Forelimb muscle (tissue), 1 donor: ENCODE measurements at regions not wholly inside any gene's neighbourhood (a gene's known extent, or its start where the extent isn't known, plus 50 kb on each side); places are given as distances from the start of the nearest gene placed in this dataset.

ENCODE experiments used
- DNase-seq: peaks from one replicate; pipeline ENCODE4 v3.0.0-alpha.2; 2013; ENCODE audit warnings: low read depth

DNA sequence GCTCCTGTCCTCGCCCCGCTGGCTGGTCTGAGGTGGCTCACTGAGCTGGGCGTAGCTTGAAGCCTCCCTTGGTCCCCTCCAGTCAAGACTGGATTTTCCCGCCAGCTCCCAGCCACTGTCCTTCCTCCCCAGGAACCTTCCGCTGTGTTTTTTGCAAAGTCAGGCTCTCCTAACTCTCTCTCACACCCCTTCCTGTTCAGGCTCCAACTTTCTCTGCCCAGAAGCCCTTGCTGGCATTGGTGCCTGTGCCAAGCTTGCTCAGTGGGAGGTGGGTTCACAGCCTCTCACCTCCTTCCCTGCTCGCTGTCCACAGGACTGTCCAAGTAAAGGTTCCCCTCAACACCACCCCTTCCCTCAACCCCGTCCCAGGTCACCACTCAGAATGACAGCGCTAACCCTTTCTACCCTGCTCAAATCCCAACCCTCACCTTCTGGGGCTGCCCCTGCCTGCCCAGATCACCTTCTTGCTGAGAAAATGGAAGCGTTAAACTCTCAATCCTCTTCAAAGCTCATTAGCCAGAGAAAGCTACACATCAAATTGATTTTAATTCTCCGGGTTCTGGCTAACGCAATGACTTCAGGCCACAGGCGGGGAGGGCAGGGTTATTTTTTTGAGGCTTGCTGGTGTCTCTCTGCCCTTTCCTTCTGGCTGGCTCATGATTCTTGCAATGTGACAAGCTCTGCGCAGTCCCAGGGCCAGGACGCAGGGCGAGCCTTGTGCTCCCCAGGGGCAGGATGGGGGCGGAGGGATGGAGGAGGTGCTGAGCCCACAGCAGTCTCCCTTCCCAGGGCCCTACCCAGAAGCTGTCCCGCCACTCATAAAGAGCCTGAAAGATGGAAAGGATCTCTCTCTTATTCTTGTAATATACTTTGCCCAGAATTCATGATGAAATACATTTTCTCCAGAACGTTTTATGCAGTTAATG, 357.2 kb upstream of the TNRC6C start:
- DNase-seq = no peak

DNA sequence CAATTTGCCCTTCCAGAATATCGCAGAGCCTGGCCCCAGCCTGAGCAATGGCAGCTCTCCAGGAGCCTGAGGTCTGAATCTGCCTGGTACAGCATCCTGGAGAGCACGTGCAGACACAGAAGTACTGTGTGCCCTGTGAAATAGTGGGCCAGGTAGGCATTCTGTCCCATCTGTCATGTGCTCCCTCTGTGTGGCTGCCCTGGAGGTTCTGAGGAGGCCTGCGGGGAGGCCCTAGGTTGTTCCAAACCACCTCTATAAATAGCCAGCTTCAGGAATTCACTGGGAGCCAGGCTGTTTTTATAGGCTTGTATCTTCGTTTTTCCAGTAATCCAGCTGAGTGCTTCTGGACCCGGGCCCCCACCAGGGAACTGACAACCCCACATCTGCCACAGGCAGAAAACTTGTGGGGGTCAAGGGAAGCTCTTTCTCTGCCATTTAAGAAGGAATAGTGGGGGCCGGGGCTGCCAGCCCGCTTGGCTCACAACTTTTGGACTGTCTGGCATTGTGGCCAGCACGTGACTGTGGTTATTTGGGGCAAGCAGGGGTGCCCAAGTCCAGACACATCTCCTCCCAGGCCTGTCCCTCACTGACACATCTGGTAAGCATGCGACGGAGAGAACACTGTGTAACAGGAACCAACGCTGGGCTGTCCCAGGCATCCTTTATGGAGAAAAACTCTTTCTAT, 356.3 kb upstream of the TNRC6C start:
- DNase-seq = no peak

GRCh38 chr17:77602883-77603640, 355.4 kb upstream of the TNRC6C start:
- DNase-seq = no peak

- DNase-seq = no peak
These were observed 354.1 kb upstream of the TNRC6C start for GRCh38 chr17:77604301-77604972.

DNA sequence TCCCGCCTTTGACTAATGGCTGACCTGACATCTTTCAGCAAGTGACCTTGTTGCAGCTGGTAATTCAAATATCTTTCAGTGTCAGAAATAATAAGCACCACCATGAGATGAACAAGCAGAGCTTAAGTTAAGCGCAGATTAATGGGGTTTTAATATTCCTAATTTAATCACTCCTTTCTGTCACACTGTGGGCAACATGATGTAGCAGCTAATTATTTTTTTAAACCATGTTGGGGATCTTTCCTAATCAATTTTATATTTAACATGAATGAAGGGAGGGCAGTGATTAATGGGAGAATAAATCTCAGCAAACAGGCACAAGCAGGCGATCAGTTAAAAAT, 353.6 kb upstream of the TNRC6C start:
- no peak for DNase-seq

GRCh38 chr17:77606146-77606864, 352.2 kb upstream of the TNRC6C start:
- DNase-seq = no peak

GRCh38 chr17:77606865-77607210, 351.7 kb upstream of the TNRC6C start:
- DNase-seq = no peak

DNA sequence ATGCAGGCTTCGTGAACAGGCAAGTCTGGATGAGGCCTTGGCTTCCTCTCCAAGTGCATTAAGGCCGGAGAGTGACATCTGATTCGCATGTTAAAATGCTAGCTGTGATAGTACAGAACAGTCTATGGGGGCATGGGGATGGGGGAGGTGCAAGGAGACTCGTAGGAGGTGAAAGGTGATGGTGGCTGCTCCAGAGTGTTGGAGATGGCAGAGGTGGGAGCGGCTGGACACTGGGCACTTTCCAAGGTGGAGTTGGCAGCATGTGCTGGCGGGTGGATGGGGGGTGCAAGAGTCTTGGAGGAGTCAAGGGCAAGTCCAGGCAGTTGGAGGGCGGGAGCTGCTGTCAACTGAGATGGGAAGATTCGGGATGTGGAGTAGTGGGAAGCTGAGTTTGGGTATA, 350.9 kb upstream of the TNRC6C start:
- no peak for DNase-seq

- no peak for DNase-seq
These were observed 350.1 kb upstream of the TNRC6C start for GRCh38 chr17:77608431-77608830.

- DNase-seq = no peak
These were observed 348.7 kb upstream of the TNRC6C start for GRCh38 chr17:77609553-77610517.

GRCh38 chr17:77610518-77610893, 348.0 kb upstream of the TNRC6C start:
- no peak for DNase-seq

GRCh38 chr17:77610972-77611521, 347.5 kb upstream of the TNRC6C start:
- peak; percentile 51 for DNase-seq

DNA sequence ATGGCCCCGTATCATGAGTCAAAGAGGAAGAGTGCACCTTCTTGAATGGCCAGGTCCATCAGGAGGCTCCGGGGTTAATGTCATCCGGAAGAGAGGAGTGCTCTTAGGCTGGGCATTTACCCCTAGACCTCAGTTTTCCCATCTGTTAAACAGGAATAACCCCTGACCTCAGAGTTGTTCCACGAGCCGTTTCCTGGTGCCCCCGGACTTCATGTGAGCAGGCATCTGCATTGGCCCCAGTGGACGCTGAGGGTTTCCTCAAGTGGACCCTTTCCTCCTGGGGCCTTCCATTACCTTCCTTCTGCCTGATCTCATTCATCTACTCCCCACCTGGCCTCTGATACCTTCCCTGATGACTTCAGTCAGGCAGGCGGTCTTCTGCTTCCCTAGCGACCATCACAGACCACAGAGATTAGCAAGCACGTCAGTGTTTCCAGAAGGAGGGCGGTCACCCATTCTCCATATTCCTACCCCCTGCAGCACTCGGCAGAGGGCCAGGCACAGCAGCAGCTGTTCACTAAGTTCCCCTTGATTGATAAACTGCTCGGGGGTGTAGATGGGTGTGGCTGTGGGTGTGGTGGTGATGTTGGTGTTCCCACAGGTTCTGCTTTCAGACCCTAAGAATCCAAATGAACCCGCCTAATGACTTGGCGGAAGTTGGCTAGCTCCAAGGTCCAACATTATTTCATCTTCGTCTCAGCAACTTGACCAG, 346.6 kb upstream of the TNRC6C start:
- DNase-seq = no peak

- DNase-seq = no peak
These were observed 345.3 kb upstream of the TNRC6C start for GRCh38 chr17:77613218-77613617.

DNA sequence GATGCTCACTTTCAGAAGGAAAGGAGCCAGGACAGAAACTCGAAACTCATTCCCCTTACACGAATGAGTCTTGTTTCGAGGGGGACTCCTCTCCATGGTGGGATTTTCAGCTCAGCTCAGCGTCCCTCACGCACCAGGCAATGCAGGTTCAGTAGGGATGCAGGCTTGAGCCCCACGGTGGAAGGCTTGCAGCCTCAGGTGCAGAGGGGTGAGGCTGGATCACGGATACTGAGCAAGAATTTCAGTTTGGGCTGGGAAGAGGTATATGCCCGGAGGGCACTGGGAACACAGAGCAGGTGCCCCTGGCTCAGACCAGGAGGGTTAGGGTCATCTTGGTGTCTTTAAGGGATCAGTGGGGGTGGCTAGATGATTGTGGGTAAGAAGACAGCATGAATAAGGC, 344.9 kb upstream of the TNRC6C start:
- DNase-seq = no peak

- DNase-seq = no peak
These were observed 342.7 kb upstream of the TNRC6C start for GRCh38 chr17:77615703-77616253.

- DNase-seq = no peak
These were observed 342.2 kb upstream of the TNRC6C start for GRCh38 chr17:77616254-77616731.

GRCh38 chr17:77617516-77617915, 341.0 kb upstream of the TNRC6C start:
- no peak for DNase-seq

DNA sequence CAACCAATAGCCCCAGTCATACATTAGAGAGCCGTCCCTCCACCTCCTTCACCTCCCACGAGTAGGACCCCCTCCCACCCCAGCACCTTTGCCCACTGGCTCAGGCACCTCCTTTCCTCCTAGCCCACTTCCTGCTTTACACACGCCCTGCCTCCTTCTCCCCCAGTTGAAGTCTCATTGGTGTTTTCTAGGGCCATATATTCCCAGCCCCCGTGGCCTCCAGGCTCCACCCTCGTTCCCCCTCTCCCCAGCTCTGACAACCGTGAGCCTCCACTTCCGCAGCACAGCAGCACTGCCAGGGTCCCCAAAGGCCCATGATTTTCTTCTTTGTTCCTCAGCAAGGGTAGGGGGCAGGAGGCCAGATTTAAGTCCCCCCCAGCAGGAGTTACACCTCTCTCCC, 340.3 kb upstream of the TNRC6C start:
- no peak for DNase-seq
